Heart left ventricle (tissue), 13 donors: ENCODE measurements at regions not wholly inside any gene's neighbourhood (a gene's known extent, or its start where the extent isn't known, plus 50 kb on each side); places are given as distances from the start of the nearest gene placed in this dataset.

Source experiments
- CTCF ChIP-seq, 12 donors: fragments of 200-600 bp; sonication (generic) in 4 of 12; IDR thresholded peaks; one replicate each; pipeline versions ENCODE4 v1.5.0 to v1.8.0; 2018 to 2022; ENCODE audit warnings: antibody characterized with exemption in 12 of 12, mild to moderate bottlenecking in 5 of 12
- POLR2A ChIP-seq, 2 donors: fragments of 450-650 bp; IDR thresholded peaks; one replicate each; pipeline ENCODE4 v1.6.1; 2017; ENCODE audit warnings: antibody characterized with exemption in 2 of 2, mild to moderate bottlenecking in 2 of 2, moderate library complexity in 2 of 2
- donor health status: ischemic (EF 13 %, LVEDD 7.1; RV severe dilation, severe dysfunction).
- donor health status: DM: no; HTN: yes; CAD: no.
- donor health status: DM: no; HTN: no; CAD: no.
- donor health status: ischemic (EF 25% LVEDD 6.9; RV normal size, moderate dysfunction).
- donor health status: ischemic (EF 25% LVEDD 5.7; RV mildly dilated, moderate dysfunction).
- donor health status: ischemic (EF 35%, LVEDD 5.7; RV mildly dilated, moderate dysfunction).
- donor health status: nonischemic (EF 11% LVEDD 7.7; RV severe dilation, severe dysfunction).
- donor health status: DM: yes; HTN: yes; CAD: no.
- donor health status: PGD.
- donor health status: ischemic (EF 29% LVEDD 5.4; RV normal size, mild dysfunction).
- donor health status: nonischemic (EF 23%, LVEDD 6.1; RV moderate dilation, normal function).

DNA sequence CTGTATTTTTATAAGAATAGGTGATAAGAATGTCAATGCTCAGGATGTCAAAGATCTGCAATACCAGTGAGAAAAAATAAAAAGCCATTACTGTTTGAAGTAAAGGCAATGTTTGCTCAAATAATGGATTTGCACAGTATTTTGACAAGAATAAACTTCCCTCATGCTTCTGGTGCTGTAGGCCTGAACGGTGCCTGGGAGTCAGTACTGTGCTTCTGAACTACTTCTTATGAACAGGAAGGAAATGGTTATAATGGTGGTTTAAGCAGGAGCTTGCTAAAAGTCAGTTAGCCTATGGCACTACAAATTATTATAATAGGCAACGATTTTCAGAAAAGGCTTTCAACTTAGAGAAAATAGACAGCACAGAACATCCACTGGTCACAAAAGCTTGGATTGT, 548.3 kb upstream of the CDH18 start:
- TF ChIP-seq POLR2A (IDR thresholded peaks at IDR 0.05): no peak
- TF ChIP-seq CTCF (IDR thresholded peaks at IDR 0.05): no peak
